Stomach smooth muscle (tissue), 2 donors: ENCODE measurements at regions not wholly inside any gene's neighbourhood (a gene's known extent, or its start where the extent isn't known, plus 50 kb on each side); places are given as distances from the start of the nearest gene placed in this dataset.

Experiments used
- H3K27ac ChIP-seq: one replicate; pipeline ENCODE4 v1.7.0; 2013; ENCODE audit warnings: mild to moderate bottlenecking, low read length, inconsistent platforms
- H3K27me3 ChIP-seq, 2 donors: one replicate each; pipeline ENCODE4 v1.7.0; 2013; ENCODE audit warnings: low read length in 2 of 2; ENCODE audit not compliant: insufficient read depth in 2 of 2, control insufficient read depth in 1 of 2
- H3K36me3 ChIP-seq, 2 donors: one replicate each; pipeline ENCODE4 v1.7.0; 2013; ENCODE audit warnings: low read length in 2 of 2; ENCODE audit not compliant: control insufficient read depth in 2 of 2, insufficient read depth in 2 of 2
- H3K4me1 ChIP-seq: one replicate; pipeline ENCODE4 v1.7.0; 2013; ENCODE audit warnings: low read length; ENCODE audit not compliant: control insufficient read depth, insufficient read depth
- H3K4me3 ChIP-seq, 2 donors: one replicate each; pipeline ENCODE4 v1.7.0; 2013; ENCODE audit warnings: low read length in 2 of 2
- H3K9ac ChIP-seq, 2 donors: one replicate each; pipeline ENCODE4 v1.7.0; 2013; ENCODE audit warnings: low read length in 2 of 2, mild to moderate bottlenecking in 1 of 2
- H3K9me3 ChIP-seq, 2 donors: one replicate each; pipeline ENCODE4 v1.7.0; 2013; ENCODE audit warnings: low read length in 2 of 2; ENCODE audit not compliant: control insufficient read depth in 2 of 2
- donor health status: healthy.
- donor health status: Pancreatic carcinoma.

GRCh38 chr5:173505634-173506033, 110.8 kb downstream of the BOD1 start:
- peaks cover 13% of the 10 kb centered on the region for H3K4me1 ChIP-seq
- H3K36me3 ChIP-seq = no peaks in the 10 kb centered on the region
- H3K9ac ChIP-seq = no peak overlapping the region
- H3K4me3 ChIP-seq = no peak overlapping the region
- H3K27me3 ChIP-seq = no peaks in the 10 kb centered on the region
- H3K9me3 ChIP-seq = peaks cover 0 to 6% of the 10 kb centered on the region in 2 donors
- H3K27ac ChIP-seq = no peak overlapping the region

GRCh38 chr5:173501922-173502321, 114.5 kb downstream of the BOD1 start:
- no peak overlapping the region for H3K4me3 ChIP-seq
- H3K36me3 ChIP-seq = no peaks in the 10 kb centered on the region
- H3K9ac ChIP-seq = no peak overlapping the region
- peaks cover 0 to 6% of the 10 kb centered on the region in 2 donors for H3K9me3 ChIP-seq
- H3K27ac ChIP-seq = no peak overlapping the region
- no peaks in the 10 kb centered on the region for H3K27me3 ChIP-seq
- peaks cover 48% of the 10 kb centered on the region for H3K4me1 ChIP-seq

- H3K4me1 ChIP-seq = peaks cover 55% of the 10 kb centered on the region
- H3K36me3 ChIP-seq = no peaks in the 10 kb centered on the region
- H3K9ac ChIP-seq = no peak overlapping the region
- peak overlapping the region; percentile 2 for H3K27ac ChIP-seq
- peaks cover 0 to 6% of the 10 kb centered on the region in 2 donors for H3K9me3 ChIP-seq
- no peak overlapping the region for H3K4me3 ChIP-seq
- H3K27me3 ChIP-seq = no peaks in the 10 kb centered on the region
These were observed 115.2 kb downstream of the BOD1 start for GRCh38 chr5:173501271-173501670.

GRCh38 chr5:173500213-173500560, 116.3 kb downstream of the BOD1 start:
- no peak overlapping the region for H3K9ac ChIP-seq
- no peaks in the 10 kb centered on the region for H3K36me3 ChIP-seq
- peaks cover 66% of the 10 kb centered on the region for H3K4me1 ChIP-seq
- H3K9me3 ChIP-seq = peaks cover 0 to 2% of the 10 kb centered on the region in 2 donors
- H3K27ac ChIP-seq = no peak overlapping the region
- no peaks in the 10 kb centered on the region for H3K27me3 ChIP-seq
- H3K4me3 ChIP-seq = no peak overlapping the region

GRCh38 chr5:173499471-173500212, 116.8 kb downstream of the BOD1 start:
- Histone ChIP-seq H3K9ac (no peak overlapping the region), H3K27me3 (no peaks in the 10 kb centered on the region), H3K36me3 (no peaks in the 10 kb centered on the region), H3K4me3 (no peak overlapping the region), H3K27ac (no peak overlapping the region), H3K4me1 (peaks cover 66% of the 10 kb centered on the region), H3K9me3 (peaks cover 0 to 2% of the 10 kb centered on the region in 2 donors)

- Histone ChIP-seq H3K9ac (peak overlapping the region in 1 of 2 donors; percentile 59), H3K9me3 (peaks cover 0 to under 1% of the 10 kb centered on the region in 2 donors), H3K27me3 (no peaks in the 10 kb centered on the region), H3K27ac (peak overlapping the region; percentile 31), H3K4me1 (peaks cover 66% of the 10 kb centered on the region), H3K4me3 (peak overlapping the region; percentile 47 to 49), H3K36me3 (no peaks in the 10 kb centered on the region)
These were observed 117.5 kb downstream of the BOD1 start for GRCh38 chr5:173498739-173499470.

GRCh38 chr5:173498286-173498685, 118.2 kb downstream of the BOD1 start:
- peaks cover 66% of the 10 kb centered on the region for H3K4me1 ChIP-seq
- H3K27ac ChIP-seq = peak overlapping the region; percentile 31
- H3K9ac ChIP-seq = peak overlapping the region; percentile 29 to 59
- no peaks in the 10 kb centered on the region for H3K36me3 ChIP-seq
- no peaks in the 10 kb centered on the region for H3K27me3 ChIP-seq
- H3K9me3 ChIP-seq = no peaks in the 10 kb centered on the region
- peak overlapping the region; percentile 47 to 49 for H3K4me3 ChIP-seq

GRCh38 chr5:173497685-173498084, 118.8 kb downstream of the BOD1 start:
- H3K27me3 ChIP-seq = no peaks in the 10 kb centered on the region
- no peak overlapping the region for H3K9ac ChIP-seq
- no peak overlapping the region for H3K4me3 ChIP-seq
- H3K36me3 ChIP-seq = no peaks in the 10 kb centered on the region
- H3K4me1 ChIP-seq = peaks cover 66% of the 10 kb centered on the region
- H3K27ac ChIP-seq = no peak overlapping the region
- H3K9me3 ChIP-seq = no peaks in the 10 kb centered on the region

- H3K4me1 ChIP-seq = peaks cover 65% of the 10 kb centered on the region
- H3K9ac ChIP-seq = no peak overlapping the region
- no peaks in the 10 kb centered on the region for H3K9me3 ChIP-seq
- no peak overlapping the region for H3K27ac ChIP-seq
- H3K27me3 ChIP-seq = no peaks in the 10 kb centered on the region
- no peak overlapping the region for H3K4me3 ChIP-seq
- H3K36me3 ChIP-seq = no peaks in the 10 kb centered on the region
These were observed 119.6 kb downstream of the BOD1 start for GRCh38 chr5:173496883-173497255.

GRCh38 chr5:173496129-173496882, 120.1 kb downstream of the BOD1 start:
- peaks cover 60% of the 10 kb centered on the region for H3K4me1 ChIP-seq
- no peaks in the 10 kb centered on the region for H3K36me3 ChIP-seq
- peak overlapping the region in 1 of 2 donors; percentile 3 for H3K4me3 ChIP-seq
- no peaks in the 10 kb centered on the region for H3K27me3 ChIP-seq
- no peaks in the 10 kb centered on the region for H3K9me3 ChIP-seq
- peak overlapping the region; percentile 31 for H3K27ac ChIP-seq
- no peak overlapping the region for H3K9ac ChIP-seq
